HL-60 (cell line): ENCODE measurements at regions not wholly inside any gene's neighbourhood (a gene's known extent, or its start where the extent isn't known, plus 50 kb on each side); places are given as distances from the start of the nearest gene placed in this dataset.

Experiments used
- GABPA ChIP-seq: IDR thresholded peaks from 2 replicates; pipeline ENCODE4 v1.6.1; 2012; ENCODE audit warnings: low read depth
- POLR2AphosphoS5 ChIP-seq: IDR thresholded peaks from 2 replicates; pipeline ENCODE4 v1.6.1; 2012; ENCODE audit warnings: low read depth
- TF ChIP-seq, protein P1 (sequence below): IDR thresholded peaks from one replicate; pipeline ENCODE4 v1.5.1; 2011; ENCODE audit warnings: low read length, control low read depth, inconsistent platforms; ENCODE audit not compliant: insufficient read depth
- TF ChIP-seq, protein P2 (sequence below): IDR thresholded peaks from 2 replicates; pipeline ENCODE4 v1.6.1; 2012; ENCODE audit warnings: low read depth; ENCODE audit not compliant: insufficient replicate concordance

DNA sequence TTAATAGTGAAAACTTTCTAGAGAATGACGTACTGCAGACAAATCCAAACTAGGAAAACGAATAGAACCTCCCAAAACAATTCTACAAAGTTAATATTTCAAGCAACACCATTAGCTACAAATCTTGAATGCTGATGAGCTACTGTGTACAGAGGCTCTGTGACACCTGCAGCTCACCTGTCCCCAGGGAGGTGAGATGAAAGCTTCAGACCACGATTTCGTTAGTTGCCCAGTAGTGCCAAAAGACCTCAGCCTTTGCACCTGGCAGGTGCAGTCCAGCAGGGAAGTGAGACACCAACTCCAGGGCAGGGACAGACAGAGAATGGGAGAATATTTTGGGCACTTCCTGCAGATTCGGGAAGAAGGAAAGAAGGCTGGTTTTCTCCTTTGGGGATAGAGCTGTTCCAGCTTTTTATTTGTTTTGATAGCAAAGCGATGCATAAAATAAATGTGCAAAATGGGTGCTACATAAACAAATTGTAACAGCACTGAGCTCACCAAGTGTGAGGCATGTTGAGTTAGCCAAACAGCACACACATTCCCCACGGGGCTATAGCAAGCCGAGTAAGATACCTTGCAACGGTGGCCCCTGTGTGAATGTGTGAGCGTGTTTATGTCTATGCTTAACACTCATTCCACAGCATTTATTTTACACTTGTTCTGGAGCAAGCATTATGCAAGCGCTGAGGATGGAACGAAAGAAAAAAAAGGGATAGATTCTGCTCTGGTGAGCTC, 1024.8 kb upstream of the AUTS2 start:
- TF ChIP-seq, protein P1, sequence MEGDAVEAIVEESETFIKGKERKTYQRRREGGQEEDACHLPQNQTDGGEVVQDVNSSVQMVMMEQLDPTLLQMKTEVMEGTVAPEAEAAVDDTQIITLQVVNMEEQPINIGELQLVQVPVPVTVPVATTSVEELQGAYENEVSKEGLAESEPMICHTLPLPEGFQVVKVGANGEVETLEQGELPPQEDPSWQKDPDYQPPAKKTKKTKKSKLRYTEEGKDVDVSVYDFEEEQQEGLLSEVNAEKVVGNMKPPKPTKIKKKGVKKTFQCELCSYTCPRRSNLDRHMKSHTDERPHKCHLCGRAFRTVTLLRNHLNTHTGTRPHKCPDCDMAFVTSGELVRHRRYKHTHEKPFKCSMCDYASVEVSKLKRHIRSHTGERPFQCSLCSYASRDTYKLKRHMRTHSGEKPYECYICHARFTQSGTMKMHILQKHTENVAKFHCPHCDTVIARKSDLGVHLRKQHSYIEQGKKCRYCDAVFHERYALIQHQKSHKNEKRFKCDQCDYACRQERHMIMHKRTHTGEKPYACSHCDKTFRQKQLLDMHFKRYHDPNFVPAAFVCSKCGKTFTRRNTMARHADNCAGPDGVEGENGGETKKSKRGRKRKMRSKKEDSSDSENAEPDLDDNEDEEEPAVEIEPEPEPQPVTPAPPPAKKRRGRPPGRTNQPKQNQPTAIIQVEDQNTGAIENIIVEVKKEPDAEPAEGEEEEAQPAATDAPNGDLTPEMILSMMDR, result no peak
- TF ChIP-seq POLR2AphosphoS5, result no peak
- TF ChIP-seq, protein P2, sequence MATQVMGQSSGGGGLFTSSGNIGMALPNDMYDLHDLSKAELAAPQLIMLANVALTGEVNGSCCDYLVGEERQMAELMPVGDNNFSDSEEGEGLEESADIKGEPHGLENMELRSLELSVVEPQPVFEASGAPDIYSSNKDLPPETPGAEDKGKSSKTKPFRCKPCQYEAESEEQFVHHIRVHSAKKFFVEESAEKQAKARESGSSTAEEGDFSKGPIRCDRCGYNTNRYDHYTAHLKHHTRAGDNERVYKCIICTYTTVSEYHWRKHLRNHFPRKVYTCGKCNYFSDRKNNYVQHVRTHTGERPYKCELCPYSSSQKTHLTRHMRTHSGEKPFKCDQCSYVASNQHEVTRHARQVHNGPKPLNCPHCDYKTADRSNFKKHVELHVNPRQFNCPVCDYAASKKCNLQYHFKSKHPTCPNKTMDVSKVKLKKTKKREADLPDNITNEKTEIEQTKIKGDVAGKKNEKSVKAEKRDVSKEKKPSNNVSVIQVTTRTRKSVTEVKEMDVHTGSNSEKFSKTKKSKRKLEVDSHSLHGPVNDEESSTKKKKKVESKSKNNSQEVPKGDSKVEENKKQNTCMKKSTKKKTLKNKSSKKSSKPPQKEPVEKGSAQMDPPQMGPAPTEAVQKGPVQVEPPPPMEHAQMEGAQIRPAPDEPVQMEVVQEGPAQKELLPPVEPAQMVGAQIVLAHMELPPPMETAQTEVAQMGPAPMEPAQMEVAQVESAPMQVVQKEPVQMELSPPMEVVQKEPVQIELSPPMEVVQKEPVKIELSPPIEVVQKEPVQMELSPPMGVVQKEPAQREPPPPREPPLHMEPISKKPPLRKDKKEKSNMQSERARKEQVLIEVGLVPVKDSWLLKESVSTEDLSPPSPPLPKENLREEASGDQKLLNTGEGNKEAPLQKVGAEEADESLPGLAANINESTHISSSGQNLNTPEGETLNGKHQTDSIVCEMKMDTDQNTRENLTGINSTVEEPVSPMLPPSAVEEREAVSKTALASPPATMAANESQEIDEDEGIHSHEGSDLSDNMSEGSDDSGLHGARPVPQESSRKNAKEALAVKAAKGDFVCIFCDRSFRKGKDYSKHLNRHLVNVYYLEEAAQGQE, result no peak
- TF ChIP-seq GABPA, result no peak
